ENCODE measurements at regions not wholly inside any gene's neighbourhood (a gene's known extent, or its start where the extent isn't known, plus 50 kb on each side); places are given as distances from the start of the nearest gene placed in this dataset.
"Not testable (repeated sequence)": the region's sequence is repeated elsewhere in the genome, so short reads cannot be mapped to it uniquely, and the experiment has no call there.

DNA sequence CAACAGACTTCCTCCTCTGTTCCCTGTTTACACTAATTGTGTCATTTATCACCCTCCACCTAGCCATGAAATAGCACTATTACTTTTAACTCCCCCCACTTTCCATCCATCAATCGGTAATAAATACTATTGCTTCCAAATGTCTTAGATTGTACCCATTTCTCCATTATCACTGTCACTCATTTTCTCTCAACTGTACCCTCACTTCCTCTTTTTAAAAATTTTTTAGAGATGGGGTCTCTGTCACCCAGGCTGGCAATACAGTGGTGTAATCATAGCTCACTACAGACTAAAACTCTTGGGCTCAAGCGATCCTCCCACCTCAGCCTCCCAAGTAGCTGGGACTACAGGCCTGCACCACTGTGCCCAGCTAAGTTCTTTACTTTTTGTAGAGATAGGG lies 123.5 kb upstream of the EGR2 start:
- TF ChIP-seq, protein P1, sequence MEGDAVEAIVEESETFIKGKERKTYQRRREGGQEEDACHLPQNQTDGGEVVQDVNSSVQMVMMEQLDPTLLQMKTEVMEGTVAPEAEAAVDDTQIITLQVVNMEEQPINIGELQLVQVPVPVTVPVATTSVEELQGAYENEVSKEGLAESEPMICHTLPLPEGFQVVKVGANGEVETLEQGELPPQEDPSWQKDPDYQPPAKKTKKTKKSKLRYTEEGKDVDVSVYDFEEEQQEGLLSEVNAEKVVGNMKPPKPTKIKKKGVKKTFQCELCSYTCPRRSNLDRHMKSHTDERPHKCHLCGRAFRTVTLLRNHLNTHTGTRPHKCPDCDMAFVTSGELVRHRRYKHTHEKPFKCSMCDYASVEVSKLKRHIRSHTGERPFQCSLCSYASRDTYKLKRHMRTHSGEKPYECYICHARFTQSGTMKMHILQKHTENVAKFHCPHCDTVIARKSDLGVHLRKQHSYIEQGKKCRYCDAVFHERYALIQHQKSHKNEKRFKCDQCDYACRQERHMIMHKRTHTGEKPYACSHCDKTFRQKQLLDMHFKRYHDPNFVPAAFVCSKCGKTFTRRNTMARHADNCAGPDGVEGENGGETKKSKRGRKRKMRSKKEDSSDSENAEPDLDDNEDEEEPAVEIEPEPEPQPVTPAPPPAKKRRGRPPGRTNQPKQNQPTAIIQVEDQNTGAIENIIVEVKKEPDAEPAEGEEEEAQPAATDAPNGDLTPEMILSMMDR (IDR thresholded peaks at IDR 0.05; ENCODE audit: borderline replicate concordance, insufficient read depth, low read depth, low read length): no peak

DNA sequence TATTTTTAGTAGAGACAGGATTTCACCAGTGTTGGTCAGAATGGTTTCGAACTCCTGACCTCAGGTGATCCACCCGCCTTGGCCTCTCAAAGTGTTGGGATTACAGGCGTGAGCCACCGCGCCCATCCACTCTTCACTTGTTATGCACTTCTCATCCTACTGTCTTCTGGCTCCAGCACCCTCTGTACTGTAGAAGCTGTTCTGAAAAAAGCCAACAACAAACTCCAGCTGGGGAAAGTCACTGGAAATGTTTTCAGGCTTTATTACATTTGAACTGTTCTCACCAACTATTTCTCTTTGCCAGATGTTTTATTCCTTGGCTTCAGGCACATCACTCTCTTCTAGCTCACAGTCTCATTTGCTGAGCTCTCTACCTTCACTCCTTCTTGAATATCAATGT lies 122.5 kb upstream of the EGR2 start:
- TF ChIP-seq, protein P1 (IDR thresholded peaks at IDR 0.05; ENCODE audit: borderline replicate concordance, insufficient read depth, low read depth, low read length): no peak
- no peak overlapping the region for H3K4me3 ChIP-seq (ENCODE audit: low read depth, low read length)

More for the DNA sequence above, 123.5 kb upstream of the EGR2 start:
- H3K4me3 ChIP-seq (ENCODE audit: low read depth, low read length): no peak overlapping the region

DNA sequence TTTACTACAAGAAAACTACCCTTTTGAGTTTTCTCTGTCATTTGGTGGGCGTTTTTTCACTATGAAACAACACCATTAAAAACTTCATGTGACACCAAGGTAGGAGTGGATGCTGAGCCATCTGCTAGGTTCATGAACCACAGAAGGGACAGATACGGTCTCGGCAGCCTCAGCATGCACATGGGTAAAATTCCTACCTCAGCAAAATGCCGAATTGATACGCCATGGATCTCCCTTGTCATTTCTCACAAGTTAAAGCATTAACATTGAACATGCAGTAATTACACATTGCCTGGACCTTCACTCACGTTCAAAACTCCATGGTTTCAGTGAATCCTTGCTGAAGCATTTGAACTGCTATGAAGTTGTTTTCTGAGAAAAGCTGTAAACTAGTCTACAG lies 121.5 kb upstream of the EGR2 start:
- TF ChIP-seq, protein P1 (IDR thresholded peaks at IDR 0.05; ENCODE audit: borderline replicate concordance, insufficient read depth, low read depth, low read length): no peak
- no peak overlapping the region for H3K4me3 ChIP-seq (ENCODE audit: low read depth, low read length)

DNA sequence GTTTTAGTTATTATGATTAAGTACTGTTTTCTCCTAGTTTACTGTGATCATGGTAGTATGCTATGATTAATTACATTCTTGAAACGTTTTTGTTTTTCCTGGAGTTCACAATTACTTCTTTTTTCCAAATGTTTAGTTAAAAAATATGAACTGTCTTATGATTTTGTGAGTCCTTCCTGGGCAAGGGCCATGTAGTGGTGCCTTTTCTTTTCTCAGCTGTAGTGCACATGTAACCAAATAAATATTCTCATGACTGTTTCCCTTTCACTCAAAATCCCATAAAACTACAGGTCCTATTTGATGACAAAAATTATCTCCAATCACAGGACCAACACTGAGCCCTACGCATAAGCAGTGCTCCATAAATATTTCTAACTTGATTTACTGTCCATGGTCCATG lies 118.9 kb upstream of the EGR2 start:
- no peak overlapping the region for H3K4me3 ChIP-seq (ENCODE audit: low read depth, low read length)
- TF ChIP-seq, protein P1 (IDR thresholded peaks at IDR 0.05; ENCODE audit: borderline replicate concordance, insufficient read depth, low read depth, low read length): no peak

DNA sequence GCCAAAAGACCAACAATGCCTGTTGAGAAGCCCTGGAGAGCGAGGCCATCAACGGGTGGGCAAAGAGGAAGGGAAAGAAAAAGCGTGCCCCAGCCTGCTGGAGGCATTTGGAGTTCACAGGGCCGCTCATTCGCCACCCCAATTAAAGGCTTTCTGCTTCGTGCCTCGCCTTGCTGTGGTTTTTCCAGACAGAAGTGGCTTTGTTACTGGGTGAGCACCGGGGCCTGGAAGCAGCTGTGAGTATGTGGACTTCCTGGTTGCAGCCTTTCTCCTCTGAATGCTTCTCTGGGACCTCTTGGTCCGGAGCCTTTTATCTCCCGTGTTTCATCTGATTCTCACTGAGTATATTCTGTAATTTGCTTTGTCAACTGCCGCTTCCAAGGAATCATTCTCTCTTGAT lies 118.1 kb upstream of the EGR2 start:
- TF ChIP-seq, protein P1 (IDR thresholded peaks at IDR 0.05; ENCODE audit: borderline replicate concordance, insufficient read depth, low read depth, low read length): no peak
- no peak overlapping the region for H3K4me3 ChIP-seq (ENCODE audit: low read depth, low read length)

DNA sequence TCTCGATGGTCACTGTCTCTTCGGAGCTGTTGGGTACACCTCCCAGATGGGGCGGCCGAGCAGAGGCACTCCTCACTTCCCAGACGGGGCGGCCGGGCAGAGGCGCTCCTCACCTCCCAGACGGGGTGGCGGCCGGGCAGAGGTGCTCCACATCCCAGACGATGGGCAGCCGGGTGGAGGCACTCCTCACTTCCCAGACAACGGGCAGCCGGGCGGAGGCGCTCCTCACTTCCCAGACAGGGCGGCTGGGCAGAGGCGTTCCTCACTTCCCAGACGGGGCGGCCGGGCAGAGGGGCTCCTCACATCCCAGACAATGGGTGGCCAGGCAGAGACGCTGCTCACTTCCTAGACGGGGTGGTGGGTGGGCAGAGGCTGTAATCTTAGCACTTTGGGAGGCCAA lies 112.6 kb upstream of the EGR2 start:
- H3K4me3 ChIP-seq (ENCODE audit: low read depth, low read length): not testable (repeated sequence)

DNA sequence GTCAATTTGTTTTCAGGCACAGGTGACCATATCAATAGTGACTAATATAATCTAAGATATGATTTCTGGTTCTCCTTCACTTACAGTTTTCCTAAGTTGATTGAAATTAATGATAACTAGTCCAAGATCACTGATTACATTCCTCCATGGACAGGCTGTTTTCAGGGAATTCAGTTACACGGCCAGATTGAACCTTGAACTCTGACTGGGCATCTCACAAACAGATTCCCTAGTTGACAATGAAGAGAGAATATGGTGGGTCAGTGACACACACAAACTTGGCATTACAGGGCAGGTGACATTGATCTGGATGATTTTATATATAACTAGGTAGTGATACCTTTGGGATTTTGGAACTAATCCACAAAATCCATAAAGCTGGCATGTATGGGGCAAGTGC lies 110.2 kb upstream of the EGR2 start:
- no peak overlapping the region for H3K4me3 ChIP-seq (ENCODE audit: low read depth, low read length)
- TF ChIP-seq, protein P1 (IDR thresholded peaks at IDR 0.05; ENCODE audit: borderline replicate concordance, insufficient read depth, low read depth, low read length): no peak

DNA sequence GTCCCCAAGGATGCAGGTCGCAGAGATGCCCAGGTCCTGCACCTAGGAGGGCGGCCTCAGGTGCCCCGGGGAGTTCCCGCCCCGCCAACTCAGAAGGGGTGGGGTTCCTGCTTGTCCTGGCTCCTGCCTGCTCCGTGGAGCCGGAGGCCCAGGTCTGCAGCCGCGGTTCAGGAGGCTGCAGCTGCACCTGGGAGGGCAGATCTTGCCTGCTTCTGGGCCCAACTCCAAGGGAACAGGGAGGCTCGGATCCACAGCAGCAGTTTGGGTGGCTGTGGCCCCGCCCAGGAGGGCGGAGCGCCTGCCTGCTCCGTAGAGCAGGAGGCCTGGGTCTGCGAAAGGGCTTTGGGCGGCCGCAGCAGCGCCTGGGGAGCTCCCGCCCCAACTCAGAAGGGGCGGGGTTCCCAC lies 108.2 kb upstream of the EGR2 start:
- TF ChIP-seq, protein P1 (IDR thresholded peaks at IDR 0.05; ENCODE audit: borderline replicate concordance, insufficient read depth, low read depth, low read length): no peak
- H3K4me3 ChIP-seq (ENCODE audit: low read depth, low read length): no peak overlapping the region
